OCI-LY7 (cell line): ENCODE measurements at regions not wholly inside any gene's neighbourhood (a gene's known extent, or its start where the extent isn't known, plus 50 kb on each side); places are given as distances from the start of the nearest gene placed in this dataset.

Experiments used
- BruUV-seq: library from RNA; stranded (reverse); fragments of 400-500 nt; replicated peaks from 2 replicates; lab custom pipeline; 2021; lab: Mats Ljungman, UMichigan
- CTCF ChIA-PET: fragments of 300-600 bp; sonication (Branson Sonifier 250); formaldehyde crosslinking; loops from one replicate; lab custom pipeline; 2022; ENCODE audit warnings: antibody characterized with exemption; ENCODE audit not compliant: unreplicated experiment; lab: Charles Lee
- POLR2A ChIA-PET: fragments of 300-600 bp; sonication (Branson Sonifier 250); formaldehyde crosslinking; loops from one replicate; lab custom pipeline; 2022; ENCODE audit warnings: antibody characterized with exemption; lab: Charles Lee
- DNase-seq: peaks from one replicate; pipeline ENCODE4 v3.0.0-alpha.2; 2015; ENCODE audit warnings: low spot score
- H2AFZ ChIP-seq: fragments of 200-600 bp; sonication (generic), shearing (Covaris generic); 2 replicates; pipeline ENCODE4 v1.6.1; 2014; ENCODE audit warnings: mild to moderate bottlenecking, antibody characterized with exemption, low read length, moderate library complexity
- H3K27ac ChIP-seq: fragments of 200-600 bp; sonication (generic); 2 replicates; pipeline ENCODE4 v1.5.1; 2014; ENCODE audit warnings: mixed run types, low read depth, mild to moderate bottlenecking, moderate library complexity, low read length, inconsistent platforms; ENCODE audit not compliant: poor library complexity, severe bottlenecking
- H3K36me3 ChIP-seq: fragments of 200-600 bp; sonication (generic); 2 replicates; pipeline ENCODE4 v1.6.1; 2014; ENCODE audit warnings: mild to moderate bottlenecking, antibody characterized with exemption, low read length, moderate library complexity, mixed read lengths; ENCODE audit not compliant: insufficient read depth
- H3K4me1 ChIP-seq: fragments of 200-600 bp; sonication (generic); 2 replicates; pipeline ENCODE4 v1.5.1; 2014; ENCODE audit warnings: mild to moderate bottlenecking, low read length; ENCODE audit not compliant: insufficient read depth, poor library complexity, severe bottlenecking
- H3K4me2 ChIP-seq: fragments of 200-600 bp; sonication (generic); 2 replicates; pipeline ENCODE4 v1.6.1; 2014; ENCODE audit warnings: mild to moderate bottlenecking, low read length
- H3K4me3 ChIP-seq: fragments of 200-600 bp; sonication (generic); 2 replicates; pipeline ENCODE4 v1.5.1; 2014; ENCODE audit warnings: mild to moderate bottlenecking, low read depth, low read length; ENCODE audit not compliant: poor library complexity, severe bottlenecking
- H3K79me2 ChIP-seq: fragments of 200-600 bp; sonication (generic); 2 replicates; pipeline ENCODE4 v1.6.1; 2016; ENCODE audit warnings: low read depth, mild to moderate bottlenecking, low read length, moderate library complexity, mixed read lengths; ENCODE audit not compliant: insufficient read depth
- H3K9me2 ChIP-seq: fragments of 200-600 bp; sonication (generic); 2 replicates; pipeline ENCODE4 v1.6.1; 2016; ENCODE audit warnings: mild to moderate bottlenecking, low read length, mixed read lengths; ENCODE audit not compliant: insufficient read depth
- H3K9me3 ChIP-seq: fragments of 200-600 bp; sonication (generic); 2 replicates; pipeline ENCODE4 v1.6.1; 2014; ENCODE audit warnings: mild to moderate bottlenecking, mixed run types, low read length, mixed read lengths
- H4K20me1 ChIP-seq: fragments of 200-600 bp; sonication (generic); 2 replicates; pipeline ENCODE4 v1.6.1; 2014; ENCODE audit warnings: mild to moderate bottlenecking, antibody characterized with exemption, low read length, moderate library complexity, mixed read lengths; ENCODE audit not compliant: insufficient read depth
- CTCF ChIP-seq: fragments of 200-600 bp; sonication (generic); conservative IDR thresholded peaks from 2 replicates; pipeline ENCODE4 v1.5.1; 2014; ENCODE audit warnings: mild to moderate bottlenecking, antibody characterized with exemption, low read length, moderate library complexity, mixed read lengths
- EZH2phosphoT487 ChIP-seq: fragments of 200-600 bp; sonication (generic); IDR thresholded peaks from 2 replicates; pipeline ENCODE4 v1.6.1; 2018; ENCODE audit warnings: low read depth, borderline replicate concordance, mild to moderate bottlenecking, mixed run types, antibody characterized with exemption, low read length, moderate library complexity, mixed read lengths
- intact Hi-C: fragments of 100-400 bp; cut with micrococcal nuclease; formaldehyde crosslinking; loops from one replicate; pipeline ENCODE4 v1.10.0; 2022; ENCODE audit not compliant: unreplicated experiment

- H3K9me3 ChIP-seq: no peaks in the 10 kb centered on the region
- CTCF ChIA-PET: no interaction called here
- H4K20me1 ChIP-seq: no peaks in the 10 kb centered on the region
- H3K27ac ChIP-seq: no peak overlapping the region
- no peak overlapping the region for H3K4me2 ChIP-seq
- BruUV-seq: no TSS peak
- H3K9me2 ChIP-seq: no peaks in the 10 kb centered on the region
- no peaks in the 10 kb centered on the region for H3K36me3 ChIP-seq
- no peak overlapping the region for H2AFZ ChIP-seq
- H3K79me2 ChIP-seq: no peaks in the 10 kb centered on the region
- TF ChIP-seq EZH2phosphoT487 (no peak), CTCF (no peak)
- POLR2A ChIA-PET: no interaction called here
- no peak overlapping the region for H3K4me3 ChIP-seq
- intact Hi-C loops: no loop called here
- H3K4me1 ChIP-seq: no peaks in the 10 kb centered on the region
- DNase-seq: no peak
These were observed 64.8 kb upstream of the PLEKHG3 start for GRCh38 chr14:64639340-64639821.

GRCh38 chr14:64640839-64641238, 63.4 kb upstream of the PLEKHG3 start:
- Histone ChIP-seq H3K27ac (no peak overlapping the region), H3K4me3 (no peak overlapping the region), H4K20me1 (no peaks in the 10 kb centered on the region), H3K9me2 (no peaks in the 10 kb centered on the region), H3K4me1 (no peaks in the 10 kb centered on the region), H3K9me3 (no peaks in the 10 kb centered on the region), H3K36me3 (no peaks in the 10 kb centered on the region), H2AFZ (no peak overlapping the region), H3K79me2 (no peaks in the 10 kb centered on the region), H3K4me2 (no peak overlapping the region)
- DNase-seq: no peak
- ChIA-PET CTCF (no interaction called here), POLR2A (interaction anchor here (0.5 kb wide), 1 partner anchor 916 kb away, joined by 3 read pairs; no protein-coding TSS in a partner anchor)
- no peak for TF ChIP-seq CTCF
- no peak for TF ChIP-seq EZH2phosphoT487
- intact Hi-C loops: no loop called here
- no TSS peak for BruUV-seq

- DNase-seq: no peak
- CTCF ChIA-PET: no interaction called here
- Histone ChIP-seq H3K4me2 (no peak overlapping the region), H3K9me2 (no peaks in the 10 kb centered on the region), H3K27ac (no peak overlapping the region), H4K20me1 (no peaks in the 10 kb centered on the region), H3K4me1 (no peaks in the 10 kb centered on the region), H3K4me3 (no peak overlapping the region), H3K79me2 (no peaks in the 10 kb centered on the region), H3K36me3 (no peaks in the 10 kb centered on the region), H3K9me3 (no peaks in the 10 kb centered on the region), H2AFZ (no peak overlapping the region)
- intact Hi-C loops: no loop called here
- BruUV-seq: no TSS peak
- TF ChIP-seq EZH2phosphoT487 (no peak), CTCF (no peak)
- POLR2A ChIA-PET: no interaction called here
These were observed 62.5 kb upstream of the PLEKHG3 start for GRCh38 chr14:64641760-64642159.
